ENCODE measurements at regions not wholly inside any gene's neighbourhood (a gene's known extent, or its start where the extent isn't known, plus 50 kb on each side); places are given as distances from the start of the nearest gene placed in this dataset.

- H3K27ac ChIP-seq (ENCODE audit: low read depth in 2 of 2, low read length in 2 of 2) = no peak overlapping the region
- no peak for DNase-seq
- intact Hi-C loops (cut with DNase I) = no loop called here
- H3K4me1 ChIP-seq (ENCODE audit: control insufficient read depth in 2 of 3, insufficient read depth in 2 of 3, low read depth in 1 of 3, low read length in 3 of 3) = no peaks in the 10 kb centered on the region
- no peaks in the 10 kb centered on the region for H3K27me3 ChIP-seq (ENCODE audit: control insufficient read depth, insufficient read depth, low read length)
- FAIRE-seq = no peak
- H3K4me3 ChIP-seq (ENCODE audit: low read length in 3 of 3) = no peak overlapping the region
- H3K9me3 ChIP-seq (ENCODE audit: control insufficient read depth in 2 of 3, insufficient read depth in 1 of 3, low read length in 3 of 3) = no peaks in the 10 kb centered on the region
- H3K36me3 ChIP-seq (ENCODE audit: control insufficient read depth in 2 of 3, insufficient read depth in 3 of 3, low read length in 3 of 3) = no peaks in the 10 kb centered on the region
- no peak overlapping the region for H3K9ac ChIP-seq (ENCODE audit: low read length in 3 of 3)
- TF ChIP-seq, protein P1, sequence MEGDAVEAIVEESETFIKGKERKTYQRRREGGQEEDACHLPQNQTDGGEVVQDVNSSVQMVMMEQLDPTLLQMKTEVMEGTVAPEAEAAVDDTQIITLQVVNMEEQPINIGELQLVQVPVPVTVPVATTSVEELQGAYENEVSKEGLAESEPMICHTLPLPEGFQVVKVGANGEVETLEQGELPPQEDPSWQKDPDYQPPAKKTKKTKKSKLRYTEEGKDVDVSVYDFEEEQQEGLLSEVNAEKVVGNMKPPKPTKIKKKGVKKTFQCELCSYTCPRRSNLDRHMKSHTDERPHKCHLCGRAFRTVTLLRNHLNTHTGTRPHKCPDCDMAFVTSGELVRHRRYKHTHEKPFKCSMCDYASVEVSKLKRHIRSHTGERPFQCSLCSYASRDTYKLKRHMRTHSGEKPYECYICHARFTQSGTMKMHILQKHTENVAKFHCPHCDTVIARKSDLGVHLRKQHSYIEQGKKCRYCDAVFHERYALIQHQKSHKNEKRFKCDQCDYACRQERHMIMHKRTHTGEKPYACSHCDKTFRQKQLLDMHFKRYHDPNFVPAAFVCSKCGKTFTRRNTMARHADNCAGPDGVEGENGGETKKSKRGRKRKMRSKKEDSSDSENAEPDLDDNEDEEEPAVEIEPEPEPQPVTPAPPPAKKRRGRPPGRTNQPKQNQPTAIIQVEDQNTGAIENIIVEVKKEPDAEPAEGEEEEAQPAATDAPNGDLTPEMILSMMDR (IDR thresholded peaks at IDR 0.05; ENCODE audit: borderline replicate concordance, extremely low read depth, insufficient read depth) = no peak
These were observed 881.1 kb upstream of the POU3F4 start for GRCh38 chrX:82626978-82627377.

DNA sequence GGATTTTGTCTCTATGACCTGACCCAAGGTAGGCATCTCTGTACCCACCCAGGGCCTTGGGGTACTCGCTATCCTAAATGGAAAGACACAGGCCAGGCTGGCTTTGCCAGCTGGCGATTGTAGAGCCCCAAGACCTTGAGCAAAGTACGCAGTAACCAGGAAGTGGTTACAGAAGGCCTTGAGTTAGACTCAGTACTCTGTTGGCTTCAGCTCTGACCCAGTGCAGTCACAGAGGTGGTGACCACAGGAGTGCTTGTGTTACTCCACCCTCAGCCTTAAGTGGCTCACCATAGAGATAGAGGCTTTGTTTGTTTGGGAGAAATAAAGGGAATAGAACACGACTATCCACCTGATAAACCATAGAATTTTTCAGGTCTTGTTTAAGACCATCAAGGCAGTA is 880.5 kb upstream of the POU3F4 start:
- FAIRE-seq (no peak), DNase-seq (no peak)
- Histone ChIP-seq H3K27me3 (ENCODE audit: control insufficient read depth, insufficient read depth, low read length) (no peaks in the 10 kb centered on the region), H3K27ac (ENCODE audit: low read depth in 2 of 2, low read length in 2 of 2) (no peak overlapping the region), H3K36me3 (ENCODE audit: control insufficient read depth in 2 of 3, insufficient read depth in 3 of 3, low read length in 3 of 3) (no peaks in the 10 kb centered on the region), H3K4me1 (ENCODE audit: control insufficient read depth in 2 of 3, insufficient read depth in 2 of 3, low read depth in 1 of 3, low read length in 3 of 3) (no peaks in the 10 kb centered on the region), H3K9me3 (ENCODE audit: control insufficient read depth in 2 of 3, insufficient read depth in 1 of 3, low read length in 3 of 3) (no peaks in the 10 kb centered on the region), H3K4me3 (ENCODE audit: low read length in 3 of 3) (no peak overlapping the region), H3K9ac (ENCODE audit: low read length in 3 of 3) (no peak overlapping the region)
- intact Hi-C loops (cut with DNase I) = no loop called here
- TF ChIP-seq, protein P1 (IDR thresholded peaks at IDR 0.05; ENCODE audit: borderline replicate concordance, extremely low read depth, insufficient read depth) = no peak

GRCh38 chrX:82648062-82648461 is 860.0 kb upstream of the POU3F4 start:
- Histone ChIP-seq H3K4me1 (ENCODE audit: control insufficient read depth in 2 of 3, insufficient read depth in 2 of 3, low read depth in 1 of 3, low read length in 3 of 3) (no peaks in the 10 kb centered on the region), H3K9ac (ENCODE audit: low read length in 3 of 3) (no peak overlapping the region), H3K36me3 (ENCODE audit: control insufficient read depth in 2 of 3, insufficient read depth in 3 of 3, low read length in 3 of 3) (no peaks in the 10 kb centered on the region), H3K27me3 (ENCODE audit: control insufficient read depth, insufficient read depth, low read length) (no peaks in the 10 kb centered on the region), H3K27ac (ENCODE audit: low read depth in 2 of 2, low read length in 2 of 2) (no peak overlapping the region), H3K4me3 (ENCODE audit: low read length in 3 of 3) (no peak overlapping the region), H3K9me3 (ENCODE audit: control insufficient read depth in 2 of 3, insufficient read depth in 1 of 3, low read length in 3 of 3) (no peaks in the 10 kb centered on the region)
- intact Hi-C loops (cut with DNase I) = no loop called here
- TF ChIP-seq, protein P1 (IDR thresholded peaks at IDR 0.05; ENCODE audit: borderline replicate concordance, extremely low read depth, insufficient read depth) = no peak
- DNase-seq (peak in 1 of 5 donors; percentile 17), FAIRE-seq (no peak)

DNA sequence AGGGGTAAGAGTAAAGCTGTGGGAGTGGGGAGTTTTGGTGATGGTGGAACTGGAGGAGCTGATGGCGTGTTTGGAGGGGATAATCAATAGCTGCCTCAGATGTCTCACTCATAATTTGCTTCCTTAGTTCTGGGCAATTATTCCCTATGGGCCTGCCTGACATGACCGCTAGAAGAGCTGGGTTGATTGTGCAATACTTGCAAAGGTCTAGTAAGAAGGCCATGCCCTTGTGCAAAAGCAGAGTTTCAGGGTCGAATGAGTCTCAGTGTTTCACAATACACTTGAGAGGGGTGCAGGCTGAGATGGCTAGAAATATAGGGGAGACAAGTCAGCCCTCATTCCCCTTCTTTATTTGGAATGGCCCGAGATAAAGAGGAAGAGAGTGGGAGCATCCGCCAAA is 858.4 kb upstream of the POU3F4 start:
- H3K27me3 ChIP-seq (ENCODE audit: control insufficient read depth, insufficient read depth, low read length) = no peaks in the 10 kb centered on the region
- intact Hi-C loops (cut with DNase I) = no loop called here
- TF ChIP-seq, protein P1 (IDR thresholded peaks at IDR 0.05; ENCODE audit: borderline replicate concordance, extremely low read depth, insufficient read depth) = no peak
- DNase-seq = no peak
- no peak for FAIRE-seq
- H3K9me3 ChIP-seq (ENCODE audit: control insufficient read depth in 2 of 3, insufficient read depth in 1 of 3, low read length in 3 of 3) = no peaks in the 10 kb centered on the region
- H3K27ac ChIP-seq (ENCODE audit: low read depth in 2 of 2, low read length in 2 of 2) = no peak overlapping the region
- H3K4me1 ChIP-seq (ENCODE audit: control insufficient read depth in 2 of 3, insufficient read depth in 2 of 3, low read depth in 1 of 3, low read length in 3 of 3) = no peaks in the 10 kb centered on the region
- no peak overlapping the region for H3K4me3 ChIP-seq (ENCODE audit: low read length in 3 of 3)
- H3K9ac ChIP-seq (ENCODE audit: low read length in 3 of 3) = no peak overlapping the region
- H3K36me3 ChIP-seq (ENCODE audit: control insufficient read depth in 2 of 3, insufficient read depth in 3 of 3, low read length in 3 of 3) = no peaks in the 10 kb centered on the region
